Endodermal cell (in vitro differentiated cells): ENCODE measurements at regions not wholly inside any gene's neighbourhood (a gene's known extent, or its start where the extent isn't known, plus 50 kb on each side); places are given as distances from the start of the nearest gene placed in this dataset.

Experiments
- DNase-seq: peaks from one replicate; pipeline ENCODE4 v3.0.0-alpha.2; 2017
- H3K27ac ChIP-seq: 2 replicates; pipeline ENCODE4 v1.5.1; 2013; ENCODE audit warnings: mild to moderate bottlenecking, low read depth, low read length, moderate library complexity
- H3K27me3 ChIP-seq: 2 replicates; pipeline ENCODE4 v1.6.1; 2013; ENCODE audit warnings: mild to moderate bottlenecking, low read length, moderate library complexity; ENCODE audit not compliant: insufficient read depth, control insufficient read depth, poor library complexity, severe bottlenecking
- H3K36me3 ChIP-seq: 2 replicates; pipeline ENCODE4 v1.7.0; 2013; ENCODE audit warnings: mild to moderate bottlenecking, low read length, moderate library complexity; ENCODE audit not compliant: control insufficient read depth, insufficient read depth
- H3K4me1 ChIP-seq: one replicate; pipeline ENCODE4 v1.7.0; 2013; ENCODE audit warnings: low read length; ENCODE audit not compliant: control insufficient read depth, insufficient read depth
- H3K4me3 ChIP-seq: 2 replicates; pipeline ENCODE4 v1.5.1; 2013; ENCODE audit warnings: mild to moderate bottlenecking, low read length, moderate library complexity
- H3K9ac ChIP-seq: 2 replicates; pipeline ENCODE4 v1.6.1; 2013; ENCODE audit warnings: mild to moderate bottlenecking, low read length, moderate library complexity; ENCODE audit not compliant: poor library complexity, severe bottlenecking; ENCODE audit errors: extremely low read depth
- H3K9me3 ChIP-seq: 2 replicates; pipeline ENCODE4 v1.6.1; 2013; ENCODE audit warnings: mild to moderate bottlenecking, low read length, moderate library complexity; ENCODE audit not compliant: control insufficient read depth
- H3K27ac Mint-ChIP-seq: 2 replicates; pipeline ENCODE4 v1.8.0; 2020; ENCODE audit warnings: mixed read lengths
- H3K27me3 Mint-ChIP-seq: 2 replicates; pipeline ENCODE4 v1.8.0; 2021; ENCODE audit warnings: mild to moderate bottlenecking, mixed read lengths; ENCODE audit not compliant: insufficient read depth
- H3K36me3 Mint-ChIP-seq: 2 replicates; pipeline ENCODE4 v1.8.0; 2020; ENCODE audit warnings: low read depth, mixed read lengths
- H3K4me1 Mint-ChIP-seq: 2 replicates; pipeline ENCODE4 v1.8.0; 2020; ENCODE audit warnings: mixed read lengths
- H3K4me3 Mint-ChIP-seq: 2 replicates; pipeline ENCODE4 v1.8.0; 2020; ENCODE audit warnings: mild to moderate bottlenecking, moderate library complexity, mixed read lengths
- H3K9me3 Mint-ChIP-seq: 2 replicates; pipeline ENCODE4 v1.8.0; 2020; ENCODE audit warnings: mild to moderate bottlenecking, mixed read lengths
- WGBS, 2 experiments: methylation state at CpG; one replicate each; pipeline versions ENCODE4 v1.1.5 to v1.1.7; 2013; ENCODE audit warnings: missing lambda C conversion rate in 2 of 2, mixed read lengths in 1 of 2; ENCODE audit not compliant: insufficient coverage in 1 of 2, insufficient read length in 1 of 2; 5-methylcytosine and 5-hydroxymethylcytosine counted together
- TF ChIP-seq, protein P1 (sequence below): fragments of 200-600 bp; sonication (generic); conservative IDR thresholded peaks from 2 replicates; pipeline ENCODE4 v1.5.0; 2021; ENCODE audit warnings: antibody characterized with exemption, mild to moderate bottlenecking

DNA sequence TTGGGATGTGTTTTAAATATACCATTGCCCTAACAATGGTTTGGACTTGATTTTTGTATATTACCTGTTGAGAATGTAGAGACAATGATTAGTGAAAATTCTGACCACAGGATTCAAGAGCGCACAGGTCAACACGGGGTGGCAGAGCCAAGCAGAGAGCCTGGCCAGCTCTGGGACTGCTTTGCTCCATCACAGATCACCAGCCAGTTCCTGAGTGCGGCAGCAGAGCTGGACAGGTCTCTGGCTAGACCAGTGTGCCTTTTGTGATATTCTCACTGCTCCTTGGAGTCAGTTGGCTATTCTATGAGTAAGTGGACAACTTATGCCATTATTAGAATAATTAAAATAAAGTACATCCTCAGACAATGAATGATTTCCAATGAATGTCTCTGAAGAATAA, 351.2 kb upstream of the ATP10A start:
- H3K36me3 Mint-ChIP-seq, result no peaks in the 10 kb centered on the region
- TF ChIP-seq, protein P1, sequence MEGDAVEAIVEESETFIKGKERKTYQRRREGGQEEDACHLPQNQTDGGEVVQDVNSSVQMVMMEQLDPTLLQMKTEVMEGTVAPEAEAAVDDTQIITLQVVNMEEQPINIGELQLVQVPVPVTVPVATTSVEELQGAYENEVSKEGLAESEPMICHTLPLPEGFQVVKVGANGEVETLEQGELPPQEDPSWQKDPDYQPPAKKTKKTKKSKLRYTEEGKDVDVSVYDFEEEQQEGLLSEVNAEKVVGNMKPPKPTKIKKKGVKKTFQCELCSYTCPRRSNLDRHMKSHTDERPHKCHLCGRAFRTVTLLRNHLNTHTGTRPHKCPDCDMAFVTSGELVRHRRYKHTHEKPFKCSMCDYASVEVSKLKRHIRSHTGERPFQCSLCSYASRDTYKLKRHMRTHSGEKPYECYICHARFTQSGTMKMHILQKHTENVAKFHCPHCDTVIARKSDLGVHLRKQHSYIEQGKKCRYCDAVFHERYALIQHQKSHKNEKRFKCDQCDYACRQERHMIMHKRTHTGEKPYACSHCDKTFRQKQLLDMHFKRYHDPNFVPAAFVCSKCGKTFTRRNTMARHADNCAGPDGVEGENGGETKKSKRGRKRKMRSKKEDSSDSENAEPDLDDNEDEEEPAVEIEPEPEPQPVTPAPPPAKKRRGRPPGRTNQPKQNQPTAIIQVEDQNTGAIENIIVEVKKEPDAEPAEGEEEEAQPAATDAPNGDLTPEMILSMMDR, result no peak
- no peak overlapping the region for H3K4me3 Mint-ChIP-seq
- DNase-seq, result no peak
- Histone ChIP-seq H3K4me1 (no peaks in the 10 kb centered on the region), H3K27ac (no peak overlapping the region), H3K36me3 (no peaks in the 10 kb centered on the region), H3K9me3 (no peaks in the 10 kb centered on the region), H3K4me3 (no peak overlapping the region), H3K27me3 (no peaks in the 10 kb centered on the region), H3K9ac (no peak overlapping the region)
- H3K4me1 Mint-ChIP-seq, result no peaks in the 10 kb centered on the region
- WGBS, 2 experiments, result 94 to 100% methylated on average over 1 to 3 of the region's 3 CpGs
- peaks cover 2% of the 10 kb centered on the region for H3K27me3 Mint-ChIP-seq
- no peak overlapping the region for H3K27ac Mint-ChIP-seq
- no peaks in the 10 kb centered on the region for H3K9me3 Mint-ChIP-seq

DNA sequence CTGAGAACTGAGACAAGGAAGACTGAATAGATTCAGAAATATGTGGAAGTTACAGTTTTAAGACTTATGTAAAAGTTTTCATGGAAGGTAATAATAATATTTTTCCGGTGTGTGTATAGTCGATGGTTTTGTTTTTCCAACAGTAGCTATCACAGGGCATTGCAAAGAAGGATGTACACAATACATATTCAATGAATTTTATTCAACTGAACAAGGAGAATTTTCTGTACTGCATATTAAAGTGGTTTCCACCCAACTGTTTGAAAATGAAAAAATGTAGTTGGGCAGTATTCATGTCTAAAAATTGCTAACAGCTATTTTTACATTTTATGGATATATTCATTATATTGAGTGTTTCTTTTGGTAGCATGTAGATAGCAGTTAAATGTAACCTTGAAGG, 350.3 kb upstream of the ATP10A start:
- Histone ChIP-seq H3K9ac (no peak overlapping the region), H3K27ac (no peak overlapping the region), H3K36me3 (no peaks in the 10 kb centered on the region), H3K27me3 (no peaks in the 10 kb centered on the region), H3K4me1 (no peaks in the 10 kb centered on the region), H3K4me3 (no peak overlapping the region), H3K9me3 (no peaks in the 10 kb centered on the region)
- TF ChIP-seq, protein P1, result no peak
- Mint-ChIP-seq H3K27ac (no peak overlapping the region), H3K4me1 (no peaks in the 10 kb centered on the region), H3K9me3 (no peaks in the 10 kb centered on the region), H3K4me3 (no peak overlapping the region), H3K36me3 (no peaks in the 10 kb centered on the region), H3K27me3 (peaks cover 2% of the 10 kb centered on the region)
- no peak for DNase-seq
- WGBS, 2 experiments, result 93% methylated on average over 2 of the region's 2 CpGs; no CpG with 5 or more reads in 1 of the 2 experiments

DNA sequence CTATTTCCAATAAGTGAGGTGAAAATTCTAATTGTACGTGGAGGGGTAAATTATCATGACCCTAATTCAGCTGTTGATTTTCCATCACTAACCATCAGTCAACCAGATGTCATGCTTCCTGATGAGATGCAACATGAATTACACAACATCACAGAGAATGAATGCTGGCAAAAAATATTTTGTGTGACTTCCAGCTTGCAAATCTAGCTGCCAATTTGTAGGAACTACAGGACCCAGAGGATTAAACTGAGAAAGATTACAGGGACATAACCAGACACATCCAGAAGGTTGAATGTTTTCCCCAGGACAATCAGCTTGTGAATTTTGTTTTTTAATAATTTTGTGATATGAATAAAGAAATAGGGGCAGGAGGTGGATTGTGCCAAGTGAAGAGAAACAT, 349.0 kb upstream of the ATP10A start:
- no peak overlapping the region for H3K9ac ChIP-seq
- H3K4me3 Mint-ChIP-seq, result no peak overlapping the region

More for the DNA sequence above, 349.0 kb upstream of the ATP10A start:
- H3K36me3 Mint-ChIP-seq, result no peaks in the 10 kb centered on the region
- H3K27me3 ChIP-seq, result no peaks in the 10 kb centered on the region
- no peak overlapping the region for H3K27ac Mint-ChIP-seq
- no peaks in the 10 kb centered on the region for H3K9me3 Mint-ChIP-seq
- WGBS, 2 experiments, result 94% methylated on average over 1 of the region's 1 CpG; no CpG with 5 or more reads in 1 of the 2 experiments
- no peaks in the 10 kb centered on the region for H3K36me3 ChIP-seq
- TF ChIP-seq, protein P1, result no peak
- H3K4me1 Mint-ChIP-seq, result no peaks in the 10 kb centered on the region
- no peaks in the 10 kb centered on the region for H3K9me3 ChIP-seq
- no peaks in the 10 kb centered on the region for H3K4me1 ChIP-seq
- no peak overlapping the region for H3K4me3 ChIP-seq
- DNase-seq, result no peak
- H3K27ac ChIP-seq, result no peak overlapping the region
- H3K27me3 Mint-ChIP-seq, result peaks cover 2% of the 10 kb centered on the region
